ENCODE measurements at regions not wholly inside any gene's neighbourhood (a gene's known extent, or its start where the extent isn't known, plus 50 kb on each side); places are given as distances from the start of the nearest gene placed in this dataset.
"Not testable (repeated sequence)": the region's sequence is repeated elsewhere in the genome, so short reads cannot be mapped to it uniquely, and the experiment has no call there.

DNA sequence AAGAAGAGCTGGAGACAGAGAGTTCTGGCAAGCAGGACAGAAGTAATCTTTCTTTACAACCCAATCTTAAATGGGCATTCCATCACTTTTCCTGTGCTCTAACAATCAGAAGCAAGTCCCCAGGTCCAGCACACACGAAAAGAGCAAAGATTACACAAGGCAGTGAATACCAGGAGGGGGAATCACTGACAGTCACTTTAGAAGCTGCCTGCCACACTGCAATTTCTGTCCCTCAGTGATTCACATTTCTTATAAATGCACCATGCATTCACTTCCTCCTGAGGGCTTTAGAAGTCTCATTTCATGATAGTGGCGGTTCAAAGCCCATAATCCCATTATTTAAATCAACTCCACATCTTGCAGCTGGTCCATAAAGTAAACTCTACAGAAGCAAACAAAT is 362.5 kb downstream of the POM121L12 start:
- ATAC-seq (no peak), DNase-seq (no peak)

DNA sequence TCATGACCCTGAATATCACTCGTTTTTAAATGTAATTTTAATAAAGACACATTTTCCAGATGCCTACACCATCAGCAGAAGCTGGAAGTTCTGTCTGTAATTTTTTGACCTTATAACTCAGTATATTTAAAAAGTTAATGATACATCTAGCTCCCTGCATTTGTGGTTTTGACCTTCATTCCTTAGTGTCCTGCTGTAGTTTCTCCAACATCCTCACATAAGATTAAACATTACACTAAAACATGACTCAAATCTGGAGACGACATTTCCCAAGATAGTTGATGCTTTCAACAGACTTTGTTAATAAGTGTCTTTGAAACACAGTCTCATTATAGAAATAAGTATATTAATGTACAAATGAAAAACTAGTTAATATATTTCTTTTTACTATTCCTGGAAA is 363.1 kb downstream of the POM121L12 start:
- ATAC-seq, result no peak

DNA sequence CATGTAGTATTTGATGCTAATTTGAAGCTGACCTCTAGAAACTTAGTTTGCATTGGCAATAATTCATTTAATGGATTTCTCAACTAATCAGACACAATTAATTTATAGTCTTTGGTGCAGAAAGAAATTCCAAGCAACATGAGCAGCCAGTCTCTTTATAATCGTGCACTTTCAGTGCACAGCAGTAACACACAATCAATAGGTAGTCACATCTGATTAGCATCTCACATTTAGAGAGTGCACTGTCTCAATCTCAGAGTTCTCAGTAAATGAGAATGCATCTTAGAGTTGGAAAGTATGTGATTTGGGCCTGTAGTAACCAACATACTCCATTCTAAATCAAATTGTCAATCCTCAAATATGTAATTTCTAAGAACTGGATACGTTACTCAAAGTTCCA is 377.6 kb downstream of the POM121L12 start:
- DNase-seq (no peak), ATAC-seq (no peak)

More for the DNA sequence above, 363.1 kb downstream of the POM121L12 start:
- no peak for DNase-seq

DNA sequence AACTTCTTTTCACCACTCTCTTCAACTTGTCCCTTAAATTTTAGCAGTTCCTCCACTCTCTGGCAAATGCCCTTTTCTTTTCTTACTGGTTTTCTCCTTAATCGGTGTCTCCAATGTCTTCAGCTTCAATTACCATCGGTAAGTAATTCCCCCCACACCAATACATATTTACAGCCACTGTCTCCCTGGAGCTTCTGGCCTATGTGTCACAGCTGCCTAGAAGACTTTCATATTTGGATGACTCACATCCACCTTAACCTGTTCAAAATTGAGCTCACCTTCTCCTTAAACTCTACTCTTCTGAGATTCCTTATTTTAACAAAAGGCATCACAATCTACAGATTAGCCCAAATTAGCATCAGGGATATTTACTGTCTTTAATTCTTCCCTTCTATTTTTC is 380.4 kb downstream of the POM121L12 start:
- DNase-seq, result no peak
- no peak for ATAC-seq

DNA sequence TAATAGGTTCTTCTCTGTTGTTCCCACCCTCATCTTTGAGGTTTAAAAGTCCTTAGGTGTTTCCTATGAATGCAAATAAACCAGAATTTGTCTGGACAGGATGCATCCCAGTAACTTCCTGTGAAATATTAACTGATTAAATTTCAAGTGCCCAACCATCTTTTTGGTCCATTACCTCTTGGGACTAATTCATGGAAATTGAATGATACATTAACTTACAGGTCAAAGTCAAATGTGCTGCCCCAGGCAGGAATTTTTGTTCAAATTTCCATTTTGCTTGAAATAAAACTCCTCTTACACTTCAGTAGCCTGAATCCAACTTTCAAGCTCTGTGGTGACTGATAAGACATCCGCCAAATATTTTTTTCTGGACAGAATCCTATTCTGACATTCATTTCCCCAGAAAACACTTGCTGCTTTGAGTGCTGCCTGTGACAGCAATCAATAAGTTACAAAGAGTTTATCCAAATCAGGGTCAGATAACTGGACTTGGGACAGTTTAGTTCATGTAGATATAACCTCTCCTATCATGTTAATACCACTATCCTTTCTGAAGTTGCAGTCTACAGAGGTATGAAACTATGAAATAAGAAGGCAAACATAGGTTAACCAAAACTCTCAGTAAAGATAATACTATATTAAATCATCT is 383.5 kb downstream of the POM121L12 start:
- no peak for ATAC-seq
- no peak for DNase-seq

DNA sequence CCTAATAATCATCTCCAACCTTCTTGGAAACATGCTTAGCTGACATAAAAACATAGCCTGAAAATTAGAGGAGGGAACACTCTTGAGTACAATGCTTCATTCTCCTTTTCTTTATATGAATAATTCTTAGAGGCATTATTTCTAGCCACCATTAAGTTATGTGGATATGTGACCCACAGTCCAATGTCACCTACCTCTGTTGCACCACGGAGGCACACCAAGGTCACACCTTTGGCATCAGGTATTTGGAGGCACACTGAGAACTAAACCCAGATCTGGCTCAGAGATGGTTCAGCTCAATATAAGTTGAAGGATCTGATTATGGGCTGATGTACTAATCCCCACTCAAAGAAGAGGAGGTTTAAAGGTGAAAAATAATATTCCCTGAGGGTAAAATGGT is 385.1 kb downstream of the POM121L12 start:
- no peak for ATAC-seq
- no peak for DNase-seq

DNA sequence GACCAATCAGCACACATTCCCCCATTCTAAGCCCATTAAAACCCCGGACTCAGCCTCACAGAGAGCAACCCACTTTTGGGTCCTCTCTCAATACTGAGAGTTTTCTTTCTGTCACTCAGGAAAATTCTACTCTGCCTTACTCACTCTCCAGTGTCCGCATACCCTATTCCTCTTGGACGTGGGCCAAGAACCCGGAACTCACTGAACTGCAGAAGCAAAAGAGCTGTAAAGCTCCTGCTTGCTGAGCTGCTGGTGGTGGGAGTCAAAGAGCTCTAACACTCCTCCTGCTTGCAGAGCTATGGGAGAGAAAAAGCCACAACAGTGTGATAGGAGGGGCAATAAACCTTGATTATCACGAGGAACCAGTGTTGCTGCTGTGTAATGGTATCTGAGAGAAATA is 386.9 kb downstream of the POM121L12 start:
- ATAC-seq, result no peak
- DNase-seq, result no peak

DNA sequence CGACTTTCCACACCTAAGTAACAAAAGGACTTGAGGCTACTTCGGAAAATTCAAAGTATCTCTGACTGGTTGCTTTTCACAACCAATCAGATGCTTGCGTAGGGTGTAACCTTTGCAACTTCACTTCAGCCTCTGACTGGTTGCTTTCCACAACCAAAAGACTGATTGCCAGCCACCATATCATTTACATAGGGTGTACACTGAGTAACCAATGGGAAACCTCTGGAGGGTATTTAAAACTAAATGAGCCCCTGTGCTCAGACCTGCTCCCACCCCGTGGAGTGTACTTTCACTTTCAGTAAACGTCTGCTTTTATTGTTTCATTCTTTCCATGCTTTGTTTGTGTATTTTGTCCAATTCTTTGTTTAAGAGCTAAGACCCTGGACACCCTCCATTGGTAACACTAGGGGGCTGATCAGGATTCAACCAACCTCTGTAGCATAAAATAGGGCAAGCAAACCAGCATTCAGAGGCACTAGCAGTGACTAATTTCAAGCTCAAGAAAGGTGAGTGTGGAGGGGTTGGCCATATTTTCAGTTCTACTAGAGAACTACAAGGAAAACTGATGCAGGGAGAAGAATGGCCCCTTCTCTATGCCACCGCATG is 390.8 kb downstream of the POM121L12 start:
- ATAC-seq (no peak), DNase-seq (no peak)

DNA sequence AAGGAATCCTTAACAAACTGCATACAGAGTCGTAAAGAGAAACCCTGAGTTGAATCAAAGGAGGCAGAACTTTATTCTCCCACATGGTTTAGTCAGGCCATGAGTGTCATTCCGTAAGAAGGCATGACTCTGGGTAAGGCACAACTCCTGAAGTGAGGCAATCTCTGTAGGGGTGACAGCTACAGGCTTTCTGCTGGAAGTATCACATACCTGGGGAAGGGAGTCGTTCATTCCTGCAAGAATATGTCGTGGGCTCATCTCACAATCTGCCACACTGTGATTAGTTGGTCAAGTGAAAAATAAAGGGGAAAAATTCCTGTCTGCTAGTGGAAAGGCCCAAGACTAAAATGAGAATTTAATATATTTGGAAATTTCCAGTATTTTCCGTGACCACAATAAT is 392.6 kb downstream of the POM121L12 start:
- no peak for ATAC-seq
- DNase-seq, result no peak

DNA sequence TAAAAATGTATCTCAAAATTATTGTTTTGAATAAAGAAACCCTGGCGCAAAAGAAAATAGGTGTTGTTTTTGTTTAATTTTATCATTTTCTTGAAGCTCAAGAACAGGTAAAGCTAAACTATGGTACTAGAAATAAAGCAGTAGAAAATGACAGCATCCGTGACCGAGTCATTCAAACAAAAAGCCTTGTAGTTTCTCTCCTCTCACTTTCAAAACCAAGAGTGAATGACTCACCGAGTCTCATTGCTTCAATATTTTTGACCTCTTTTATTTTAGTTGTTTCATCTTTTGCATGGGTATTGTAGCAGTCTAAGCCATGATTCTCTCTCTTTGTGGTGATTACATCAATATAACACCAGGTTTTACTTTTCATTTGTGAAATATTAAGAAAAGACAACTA is 396.5 kb downstream of the POM121L12 start:
- DNase-seq (no peak), ATAC-seq (no peak)

DNA sequence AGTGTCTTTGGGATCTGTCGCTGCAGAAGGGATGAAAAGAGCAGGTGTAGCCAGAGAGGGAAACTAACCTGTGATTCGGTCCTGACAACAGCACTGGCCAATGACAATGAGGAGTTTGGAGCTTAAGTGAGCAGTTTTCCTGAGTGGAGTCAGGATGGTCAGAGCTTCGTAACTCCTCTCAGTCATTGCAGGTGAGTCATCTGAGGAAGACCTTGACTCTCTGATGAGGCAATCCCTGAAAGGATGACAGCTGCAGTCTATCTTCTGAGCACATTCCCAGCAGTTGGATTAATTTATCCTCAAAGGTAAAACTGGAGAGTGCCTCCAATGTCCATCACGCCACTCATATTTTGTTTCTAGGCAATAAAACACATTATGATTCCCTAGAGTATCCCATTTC is 401.9 kb downstream of the POM121L12 start:
- DNase-seq (no peak), ATAC-seq (no peak)

DNA sequence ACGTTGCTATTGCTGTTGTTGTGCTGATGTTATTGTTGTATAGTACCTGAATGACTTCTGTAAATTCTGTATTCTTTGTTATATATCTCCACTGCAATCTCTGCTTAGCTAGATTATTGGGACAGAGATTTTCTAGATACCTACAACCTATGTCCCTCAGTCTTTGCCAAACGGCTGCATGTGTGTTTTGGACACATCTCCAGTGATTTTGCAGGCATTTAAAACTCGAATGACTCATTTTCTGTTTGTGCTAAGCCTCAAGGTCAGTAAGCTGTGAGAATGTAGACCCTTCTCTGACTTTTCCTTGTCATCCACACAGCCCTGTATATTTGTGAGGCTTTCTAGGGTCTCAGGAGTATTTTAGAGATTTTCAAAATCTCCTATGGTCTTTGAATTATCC is 410.7 kb downstream of the POM121L12 start:
- ATAC-seq, result no peak
- DNase-seq, result no peak

DNA sequence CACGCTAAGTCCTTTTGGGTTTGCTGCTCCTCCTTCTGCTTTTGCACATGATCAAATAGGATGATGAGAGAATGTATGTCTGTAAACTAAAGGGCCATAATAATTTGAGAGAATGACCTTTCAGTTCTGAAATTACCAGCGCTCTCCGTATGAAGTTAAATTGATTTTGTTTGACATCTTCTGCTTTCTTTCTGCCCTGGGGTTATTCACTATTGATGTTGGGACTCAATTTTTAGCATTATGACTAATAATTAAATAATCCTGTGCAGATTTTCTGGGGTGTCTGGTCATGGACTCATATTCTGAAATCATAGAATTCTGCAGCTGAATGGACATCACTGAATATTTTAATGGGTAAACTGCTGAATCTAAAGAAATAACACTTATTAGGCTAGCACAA is 423.2 kb downstream of the POM121L12 start:
- DNase-seq (no peak), ATAC-seq (no peak)

DNA sequence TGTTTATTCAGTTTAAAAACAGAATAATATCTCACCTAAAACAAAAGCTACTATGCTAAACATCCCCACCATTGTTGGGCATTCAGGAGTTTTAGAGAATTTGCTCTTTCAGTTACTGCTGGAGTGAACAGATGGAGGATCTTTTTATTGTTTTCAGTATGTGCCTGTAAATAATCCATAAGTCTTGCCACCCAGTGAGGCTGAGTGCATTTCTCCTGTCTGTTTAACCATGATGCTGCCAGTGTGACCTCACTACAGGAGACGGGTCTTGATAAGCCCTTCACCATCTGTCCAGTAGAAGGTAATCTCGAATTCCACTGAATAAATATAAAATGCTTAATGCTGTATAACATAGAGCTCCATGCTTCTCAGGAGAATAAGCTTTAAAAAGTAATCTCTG is 430.9 kb downstream of the POM121L12 start:
- ATAC-seq, result no peak
- DNase-seq, result no peak

DNA sequence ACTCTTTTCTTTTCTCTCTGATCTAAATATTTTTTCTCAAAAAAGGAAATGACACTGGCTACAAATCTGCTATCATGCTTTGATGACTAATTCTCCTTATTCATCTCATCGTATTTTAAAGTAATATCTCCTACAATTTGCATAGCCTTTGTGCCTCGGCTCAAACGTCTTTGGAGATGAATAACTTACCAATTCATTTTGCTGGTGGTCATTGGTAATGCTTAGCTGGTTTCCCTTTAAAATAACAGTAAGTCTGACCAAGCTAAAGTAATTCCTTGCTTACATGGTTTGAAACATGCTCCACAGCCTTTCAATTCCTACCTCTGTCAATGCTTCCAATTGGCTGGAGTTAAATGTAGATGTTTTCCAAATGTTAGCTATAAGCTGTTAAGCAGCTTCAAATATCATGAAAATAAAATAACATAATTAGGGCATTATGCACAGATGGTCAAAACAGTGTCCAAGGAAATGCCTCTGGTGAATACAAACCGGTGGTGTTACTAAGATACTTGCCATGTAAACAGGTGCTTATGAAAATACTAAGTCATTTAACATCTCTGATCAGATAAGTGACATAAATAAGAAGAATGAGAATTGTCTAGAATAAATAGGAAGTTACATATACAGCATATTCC is 435.0 kb downstream of the POM121L12 start:
- ATAC-seq, result no peak
- DNase-seq, result no peak

DNA sequence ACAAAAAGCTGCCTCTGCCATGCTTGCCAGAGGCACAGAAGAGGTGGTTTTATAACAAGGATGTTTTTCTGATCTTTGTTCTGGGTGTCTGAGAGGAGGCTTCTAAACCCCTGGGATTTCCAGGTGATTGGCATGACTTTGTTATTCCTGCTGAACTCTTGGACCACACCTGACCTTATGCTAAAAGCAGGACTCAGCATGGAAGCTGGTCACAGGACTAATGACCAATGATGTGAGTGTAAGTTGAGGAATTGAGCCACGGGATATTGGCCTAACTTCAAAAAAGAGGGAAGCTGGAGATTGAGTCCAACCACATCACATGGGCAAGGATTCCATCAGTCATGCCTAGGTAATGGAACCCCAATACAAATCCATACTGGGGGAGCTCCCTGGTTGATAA is 437.9 kb downstream of the POM121L12 start:
- DNase-seq (no peak), ATAC-seq (no peak)

DNA sequence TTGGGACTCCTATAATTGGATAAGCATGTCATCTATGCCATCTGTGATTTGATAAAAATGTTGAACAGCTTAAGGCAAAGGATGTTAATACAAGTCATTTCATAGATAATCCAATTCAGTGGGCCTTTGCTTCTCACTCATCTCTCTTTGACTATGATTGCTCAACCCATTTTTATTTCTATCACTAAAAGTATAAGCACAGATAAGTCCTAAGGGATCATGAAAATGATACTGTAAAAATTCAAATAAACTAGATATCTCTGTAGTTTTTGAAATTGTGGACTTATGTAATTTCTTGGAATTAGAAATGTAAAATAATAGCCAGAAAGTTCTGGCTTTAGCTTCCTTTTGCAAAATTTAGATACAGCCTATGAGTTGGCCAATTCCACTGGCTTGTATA is 440.3 kb downstream of the POM121L12 start:
- ATAC-seq (no peak), DNase-seq (no peak)

DNA sequence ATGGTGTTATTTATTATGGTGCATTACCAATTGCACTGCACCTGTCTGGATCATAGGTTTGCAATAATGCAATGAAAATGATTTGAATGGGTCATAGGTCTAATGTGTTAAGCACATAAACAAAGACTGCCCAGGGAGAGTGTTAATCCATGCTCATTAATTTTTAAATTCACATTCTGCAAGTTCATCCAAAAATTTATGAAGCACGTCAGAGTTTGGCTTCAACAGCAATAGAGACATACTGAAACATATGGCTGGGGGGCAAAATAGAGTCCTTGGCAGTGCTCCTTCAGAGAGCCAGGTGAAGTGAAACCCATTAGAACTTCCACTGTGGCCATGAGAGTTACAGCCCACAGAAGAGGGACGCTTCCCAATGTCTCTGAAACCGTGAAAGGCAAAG is 441.1 kb downstream of the POM121L12 start:
- DNase-seq (no peak), ATAC-seq (no peak)

DNA sequence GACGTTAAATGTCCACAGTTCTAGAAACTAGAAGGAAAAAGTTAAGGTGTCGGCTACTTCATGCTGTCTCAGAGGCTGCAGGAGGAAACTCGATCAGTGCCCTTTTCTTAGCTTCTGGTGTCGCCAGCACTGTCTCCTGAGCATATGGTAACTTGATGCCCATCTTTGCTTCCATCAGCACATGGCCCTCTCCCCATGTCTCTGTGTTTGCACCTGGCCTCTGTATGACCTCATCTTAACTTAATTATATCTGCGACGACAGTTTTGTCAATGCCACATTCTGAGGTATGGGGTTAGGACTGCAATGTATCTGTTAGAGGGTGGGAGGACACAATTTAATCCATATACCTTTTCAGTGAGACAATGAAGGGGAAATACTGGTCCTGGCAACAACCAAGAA is 449.9 kb downstream of the POM121L12 start:
- no peak for ATAC-seq
- no peak for DNase-seq

DNA sequence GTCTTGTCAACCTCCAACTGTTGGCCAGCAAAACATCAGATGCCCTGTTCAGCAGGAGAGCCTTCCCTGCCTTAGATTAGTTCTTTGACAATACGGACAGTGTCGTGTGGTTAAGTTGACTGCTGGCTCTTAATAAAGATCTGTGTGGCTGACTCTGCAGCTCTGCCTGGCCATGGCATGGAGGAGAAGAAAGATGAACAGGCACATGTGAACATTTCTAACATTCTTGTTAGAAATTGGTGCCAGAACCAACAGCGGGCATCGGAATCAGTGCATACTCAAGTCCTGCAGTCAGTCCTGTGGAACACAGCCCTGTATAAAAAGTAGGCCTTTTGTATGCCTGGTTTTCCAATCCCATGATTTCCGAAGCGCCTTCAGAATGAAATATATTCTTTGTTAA is 455.6 kb downstream of the POM121L12 start:
- DNase-seq, result no peak
- ATAC-seq, result no peak

DNA sequence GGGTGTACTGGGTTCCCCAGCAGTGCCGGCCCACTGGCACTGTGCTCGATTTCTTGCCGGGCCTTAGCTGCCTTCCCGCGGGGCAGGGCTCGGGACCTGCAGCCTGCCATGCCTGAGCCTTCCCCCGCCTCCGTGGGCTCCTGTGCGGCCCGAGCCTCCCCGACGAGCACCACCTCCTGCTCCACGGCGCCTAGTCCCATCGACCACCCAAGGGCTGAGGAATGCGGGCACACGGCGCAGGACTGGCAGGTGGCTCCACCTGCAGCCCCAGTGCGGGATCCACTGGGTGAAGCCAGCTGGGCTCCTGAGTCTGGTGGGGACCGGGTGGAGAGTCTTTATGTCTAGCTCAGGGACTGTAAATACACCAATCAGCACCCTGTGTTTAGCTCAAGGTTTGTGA is 459.7 kb downstream of the POM121L12 start:
- not testable (repeated sequence) for DNase-seq, ATAC-seq

DNA sequence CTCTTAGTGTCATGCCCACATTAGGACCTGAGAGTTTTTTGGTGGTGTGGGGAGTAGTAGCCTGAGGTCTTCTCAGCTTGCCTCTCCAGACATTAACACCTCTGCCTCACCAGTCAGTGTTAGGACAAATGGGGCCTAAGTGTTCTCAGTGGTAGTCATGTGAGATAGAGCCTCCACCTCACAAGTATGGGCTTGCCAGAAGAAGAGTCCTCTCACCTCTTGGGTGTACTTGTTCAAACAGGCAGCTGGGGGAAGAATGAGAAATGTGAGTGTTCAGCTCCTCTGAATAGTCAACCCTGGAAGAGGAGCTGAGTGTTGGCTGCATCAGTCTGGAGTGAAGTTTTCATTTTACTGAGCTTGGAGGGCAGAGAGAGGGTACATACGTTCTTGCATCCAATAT is 464.6 kb downstream of the POM121L12 start:
- no peak for DNase-seq
- ATAC-seq, result no peak

DNA sequence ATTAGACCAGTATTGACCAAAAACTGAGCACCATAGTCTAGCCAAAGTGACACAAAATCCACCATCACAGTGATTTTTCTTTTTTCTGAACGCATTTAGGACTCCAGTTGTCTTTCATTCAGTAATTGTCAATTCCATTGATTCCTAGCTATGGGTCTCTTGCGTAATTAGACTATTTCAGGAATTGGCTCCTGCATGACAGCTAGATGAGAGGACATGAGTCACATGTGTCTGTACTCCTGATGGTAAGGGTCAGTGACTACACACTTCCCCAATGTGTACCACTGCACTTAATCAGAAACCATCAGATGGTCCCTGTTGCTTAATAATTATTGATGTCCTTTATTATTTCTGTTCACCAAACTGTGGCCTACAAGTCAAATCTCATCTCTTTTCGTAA is 469.5 kb downstream of the POM121L12 start:
- ATAC-seq, result no peak
- DNase-seq, result no peak

DNA sequence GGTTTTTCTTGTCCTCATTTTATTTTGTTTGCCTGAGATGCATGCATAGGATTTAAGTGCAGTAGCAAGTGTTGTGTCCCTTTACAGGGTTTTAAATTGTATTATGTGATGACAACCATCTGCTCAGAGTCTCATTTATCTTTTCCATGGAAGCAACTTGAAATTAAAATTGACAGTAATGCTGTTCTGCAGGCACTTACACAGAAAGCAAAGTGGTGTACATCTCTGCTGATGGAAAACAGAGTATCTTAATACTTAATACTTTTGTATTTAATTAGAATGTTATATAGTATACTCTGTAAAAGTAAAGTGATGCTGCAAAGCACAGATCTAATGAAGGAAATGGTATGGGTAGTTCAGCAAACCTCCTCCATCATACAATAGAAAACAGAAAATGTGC is 482.9 kb downstream of the POM121L12 start:
- ATAC-seq (no peak), DNase-seq (no peak)

Data from stimulated activated naive CD8-positive, alpha-beta T cell treated with anti-CD3 and anti-CD28 coated beads, Interleukin-15, Interleukin-2, amounts not matched to agents 100 U/mL and 50 U/mL, for 24 hours (primary cell).